Mesendoderm (in vitro differentiated cells): ENCODE measurements at regions not wholly inside any gene's neighbourhood (a gene's known extent, or its start where the extent isn't known, plus 50 kb on each side); places are given as distances from the start of the nearest gene placed in this dataset.
"Not testable (repeated sequence)": the region's sequence is repeated elsewhere in the genome, so short reads cannot be mapped to it uniquely, and the experiment has no call there.

ENCODE experiments used
- DNase-seq: peaks from one replicate; pipeline ENCODE4 v3.0.0; 2013
- H2AK5ac ChIP-seq: 2 replicates; pipeline ENCODE4 v1.6.1; 2013; ENCODE audit warnings: low read length, inconsistent platforms
- H2BK120ac ChIP-seq: 2 replicates; pipeline ENCODE4 v1.6.1; 2013; ENCODE audit warnings: low read depth, mild to moderate bottlenecking, low read length, moderate library complexity, mixed read lengths
- H2BK15ac ChIP-seq: replicated peaks from 2 replicates; pipeline ENCODE4 v1.6.1; 2013; ENCODE audit warnings: low read depth, mild to moderate bottlenecking, moderate library complexity
- H2BK5ac ChIP-seq: 2 replicates; pipeline ENCODE4 v1.6.1; 2013; ENCODE audit warnings: low read length, inconsistent platforms
- H3K18ac ChIP-seq: 2 replicates; pipeline ENCODE4 v1.6.1; 2013; ENCODE audit warnings: mild to moderate bottlenecking, low read length, mixed read lengths
- H3K23ac ChIP-seq: one replicate; pipeline ENCODE4 v1.6.1; 2013; ENCODE audit warnings: low read length
- H3K27ac ChIP-seq: 2 replicates; pipeline ENCODE4 v1.5.1; 2013; ENCODE audit warnings: low read depth, mild to moderate bottlenecking, inconsistent platforms, low read length, moderate library complexity
- H3K27me3 ChIP-seq: 2 replicates; pipeline ENCODE4 v1.6.1; 2013; ENCODE audit warnings: low read length, control low read depth, mild to moderate bottlenecking, inconsistent platforms; ENCODE audit not compliant: insufficient read depth, poor library complexity
- H3K36me3 ChIP-seq: 2 replicates; pipeline ENCODE4 v1.6.1; 2013; ENCODE audit warnings: low read length, inconsistent platforms; ENCODE audit not compliant: control insufficient read depth, insufficient read depth
- H3K4ac ChIP-seq: one replicate; pipeline ENCODE4 v1.6.1; 2013; ENCODE audit warnings: low read depth, mild to moderate bottlenecking, low read length, moderate library complexity
- H3K4me1 ChIP-seq: 2 replicates; pipeline ENCODE4 v1.6.1; 2013; ENCODE audit warnings: low read depth, low read length, inconsistent platforms; ENCODE audit not compliant: control insufficient read depth
- H3K4me2 ChIP-seq: 2 replicates; pipeline ENCODE4 v1.6.1; 2013; ENCODE audit warnings: low read length
- H3K4me3 ChIP-seq: 2 replicates; pipeline ENCODE4 v1.5.1; 2013; ENCODE audit warnings: mild to moderate bottlenecking, low read length
- H3K56ac ChIP-seq: one replicate; pipeline ENCODE4 v1.6.1; 2013; ENCODE audit warnings: low read length
- H3K79me1 ChIP-seq: 2 replicates; pipeline ENCODE4 v1.6.1; 2013; ENCODE audit warnings: low read length, inconsistent platforms
- H3K79me2 ChIP-seq: 2 replicates; pipeline ENCODE4 v1.6.1; 2013; ENCODE audit warnings: mild to moderate bottlenecking, low read length; ENCODE audit not compliant: control insufficient read depth, insufficient read depth
- H3K9ac ChIP-seq: 2 replicates; pipeline ENCODE4 v1.6.1; 2013; ENCODE audit warnings: low read length, inconsistent platforms
- H4K5ac ChIP-seq: one replicate; pipeline ENCODE4 v1.6.1; 2013; ENCODE audit warnings: low read length
- H4K8ac ChIP-seq: one replicate; pipeline ENCODE4 v1.6.1; 2013; ENCODE audit warnings: low read depth, mild to moderate bottlenecking, control low read depth, low read length, moderate library complexity
- WGBS: extraction: QIAGEN DNeasy Blood & Tissue Kit; methylation state at CpG from one replicate; pipeline ENCODE4 v1.1.7; 2013; ENCODE audit warnings: low lambda C conversion rate, missing lambda C conversion rate; ENCODE audit not compliant: insufficient coverage; ENCODE audit errors: extremely low coverage; 5-methylcytosine and 5-hydroxymethylcytosine counted together

- H2BK5ac ChIP-seq, H3K18ac ChIP-seq, H3K4me2 ChIP-seq, H2BK15ac ChIP-seq, H3K27me3 ChIP-seq, H3K56ac ChIP-seq, H3K4ac ChIP-seq, DNase-seq, H3K4me1 ChIP-seq, H3K36me3 ChIP-seq, H4K8ac ChIP-seq, H2BK120ac ChIP-seq, H4K5ac ChIP-seq, H3K9ac ChIP-seq, H3K4me3 ChIP-seq, H3K79me1 ChIP-seq, H3K27ac ChIP-seq, H2AK5ac ChIP-seq, H3K23ac ChIP-seq, H3K79me2 ChIP-seq: not testable (repeated sequence)
- no CpG with 5 or more reads among the region's 3 CpGs for WGBS
These were observed 318.8 kb downstream of the ISL1 start for GRCh38 chr5:51702046-51702445.

- Histone ChIP-seq H2BK5ac (no peak overlapping the region), H3K79me2 (no peaks in the 10 kb centered on the region), H2BK15ac (no peak overlapping the region), H3K4me2 (no peak overlapping the region), H3K36me3 (no peaks in the 10 kb centered on the region), H4K5ac (no peak overlapping the region), H3K27me3 (no peaks in the 10 kb centered on the region), H3K9ac (no peak overlapping the region), H3K79me1 (no peaks in the 10 kb centered on the region), H3K56ac (no peak overlapping the region), H3K27ac (no peak overlapping the region), H3K4me3 (no peak overlapping the region), H3K23ac (no peak overlapping the region), H2AK5ac (no peak overlapping the region), H3K4me1 (no peaks in the 10 kb centered on the region), H3K18ac (no peak overlapping the region), H4K8ac (no peak overlapping the region), H3K4ac (no peak overlapping the region), H2BK120ac (no peak overlapping the region)
- WGBS, result no CpG with 5 or more reads among the region's 5 CpGs
- no peak for DNase-seq
These were observed 329.0 kb downstream of the ISL1 start for GRCh38 chr5:51712201-51712600.

GRCh38 chr5:51715445-51715844 is 332.2 kb downstream of the ISL1 start:
- DNase-seq, H3K4me2 ChIP-seq, H4K5ac ChIP-seq, H3K79me2 ChIP-seq, H3K27ac ChIP-seq, H2AK5ac ChIP-seq, H3K36me3 ChIP-seq, H4K8ac ChIP-seq, H2BK15ac ChIP-seq, H3K23ac ChIP-seq, H3K4ac ChIP-seq, H3K9ac ChIP-seq, H2BK5ac ChIP-seq, H2BK120ac ChIP-seq, H3K79me1 ChIP-seq, H3K18ac ChIP-seq, H3K4me3 ChIP-seq, H3K4me1 ChIP-seq, H3K56ac ChIP-seq, H3K27me3 ChIP-seq: not testable (repeated sequence)
- no CpG with 5 or more reads among the region's 2 CpGs for WGBS

- no peak overlapping the region for H3K9ac ChIP-seq
- no peak overlapping the region for H3K4me2 ChIP-seq
- no peak overlapping the region for H2AK5ac ChIP-seq
- H2BK15ac ChIP-seq, result no peak overlapping the region
- no peaks in the 10 kb centered on the region for H3K4me1 ChIP-seq
- no peaks in the 10 kb centered on the region for H3K79me2 ChIP-seq
- H3K4ac ChIP-seq, result no peak overlapping the region
- WGBS, result no CpG with 5 or more reads among the region's 2 CpGs
- no peak overlapping the region for H3K27ac ChIP-seq
- no peak overlapping the region for H3K56ac ChIP-seq
- H2BK5ac ChIP-seq, result no peak overlapping the region
- H3K18ac ChIP-seq, result no peak overlapping the region
- H4K5ac ChIP-seq, result no peak overlapping the region
- H3K36me3 ChIP-seq, result no peaks in the 10 kb centered on the region
- peak; percentile 5 for DNase-seq
- no peaks in the 10 kb centered on the region for H3K27me3 ChIP-seq
- no peak overlapping the region for H3K23ac ChIP-seq
- H3K79me1 ChIP-seq, result no peaks in the 10 kb centered on the region
- no peak overlapping the region for H2BK120ac ChIP-seq
- H4K8ac ChIP-seq, result no peak overlapping the region
- H3K4me3 ChIP-seq, result no peak overlapping the region
These were observed 348.3 kb downstream of the ISL1 start for GRCh38 chr5:51731421-51732029.

- H2BK120ac ChIP-seq, result no peak overlapping the region
- no peak overlapping the region for H3K4me2 ChIP-seq
- H2BK15ac ChIP-seq, result no peak overlapping the region
- no peaks in the 10 kb centered on the region for H3K4me1 ChIP-seq
- no peaks in the 10 kb centered on the region for H3K79me1 ChIP-seq
- WGBS, result no CpG with 5 or more reads among the region's 3 CpGs
- H3K27ac ChIP-seq, result no peak overlapping the region
- H3K4ac ChIP-seq, result no peak overlapping the region
- no peaks in the 10 kb centered on the region for H3K36me3 ChIP-seq
- H3K18ac ChIP-seq, result no peak overlapping the region
- H4K8ac ChIP-seq, result no peak overlapping the region
- H3K9ac ChIP-seq, result no peak overlapping the region
- no peak overlapping the region for H4K5ac ChIP-seq
- no peak overlapping the region for H3K4me3 ChIP-seq
- no peak overlapping the region for H3K56ac ChIP-seq
- H3K79me2 ChIP-seq, result no peaks in the 10 kb centered on the region
- no peak overlapping the region for H3K23ac ChIP-seq
- no peak overlapping the region for H2AK5ac ChIP-seq
- no peak overlapping the region for H2BK5ac ChIP-seq
- H3K27me3 ChIP-seq, result no peaks in the 10 kb centered on the region
- peak; percentile 3 for DNase-seq
These were observed 349.1 kb downstream of the ISL1 start for GRCh38 chr5:51732304-51732703.

GRCh38 chr5:51734677-51735076 is 351.4 kb downstream of the ISL1 start:
- WGBS, result no CpG with 5 or more reads among the region's 3 CpGs
- H3K23ac ChIP-seq, result no peak overlapping the region

More at GRCh38 chr5:51734677-51735076, 351.4 kb downstream of the ISL1 start:
- no peak overlapping the region for H4K5ac ChIP-seq
- H3K4me2 ChIP-seq, result no peak overlapping the region
- H3K79me1 ChIP-seq, result no peaks in the 10 kb centered on the region
- H2AK5ac ChIP-seq, result no peak overlapping the region
- H3K56ac ChIP-seq, result no peak overlapping the region
- no peak overlapping the region for H3K27ac ChIP-seq
- H3K18ac ChIP-seq, result no peak overlapping the region
- H2BK15ac ChIP-seq, result no peak overlapping the region
- no peak overlapping the region for H3K4me3 ChIP-seq
- H3K4ac ChIP-seq, result no peak overlapping the region
- H3K36me3 ChIP-seq, result no peaks in the 10 kb centered on the region
- H4K8ac ChIP-seq, result no peak overlapping the region
- DNase-seq, result no peak
- no peaks in the 10 kb centered on the region for H3K4me1 ChIP-seq
- H2BK120ac ChIP-seq, result no peak overlapping the region
- no peaks in the 10 kb centered on the region for H3K79me2 ChIP-seq
- no peak overlapping the region for H2BK5ac ChIP-seq
- H3K9ac ChIP-seq, result no peak overlapping the region
- no peaks in the 10 kb centered on the region for H3K27me3 ChIP-seq
